AG04449 (cell line): ENCODE measurements at regions not wholly inside any gene's neighbourhood (a gene's known extent, or its start where the extent isn't known, plus 50 kb on each side); places are given as distances from the start of the nearest gene placed in this dataset.

ENCODE experiments used
- CTCF ChIA-PET: fragments of 350-600 bp; formaldehyde crosslinking; extraction: SDS; loops from one replicate; lab custom pipeline; 2021; ENCODE audit warnings: antibody characterized with exemption; lab: Yijun Ruan, JAX
- POLR2A ChIA-PET: fragments of 400-600, 350-600 bp; formaldehyde crosslinking; extraction: SDS; loops from one replicate; lab custom pipeline; 2020; ENCODE audit warnings: antibody characterized with exemption, inconsistent platforms; lab: Yijun Ruan, JAX
- DNase-seq: peaks from one replicate; pipeline ENCODE4 v3.0.0-alpha.2; 2010; ENCODE audit warnings: low read depth, low spot score
- H3K4me3 ChIP-seq: 2 replicates; pipeline ENCODE4 v1.5.1; 2011; ENCODE audit warnings: low read depth, mild to moderate bottlenecking, control low read depth, low read length
- CTCF ChIP-seq: IDR thresholded peaks from one replicate; pipeline ENCODE4 v1.5.1; 2011; ENCODE audit warnings: mild to moderate bottlenecking, moderate library complexity, low read length, control low read depth, inconsistent platforms; ENCODE audit not compliant: insufficient read depth; ENCODE audit errors: missing control alignments

DNA sequence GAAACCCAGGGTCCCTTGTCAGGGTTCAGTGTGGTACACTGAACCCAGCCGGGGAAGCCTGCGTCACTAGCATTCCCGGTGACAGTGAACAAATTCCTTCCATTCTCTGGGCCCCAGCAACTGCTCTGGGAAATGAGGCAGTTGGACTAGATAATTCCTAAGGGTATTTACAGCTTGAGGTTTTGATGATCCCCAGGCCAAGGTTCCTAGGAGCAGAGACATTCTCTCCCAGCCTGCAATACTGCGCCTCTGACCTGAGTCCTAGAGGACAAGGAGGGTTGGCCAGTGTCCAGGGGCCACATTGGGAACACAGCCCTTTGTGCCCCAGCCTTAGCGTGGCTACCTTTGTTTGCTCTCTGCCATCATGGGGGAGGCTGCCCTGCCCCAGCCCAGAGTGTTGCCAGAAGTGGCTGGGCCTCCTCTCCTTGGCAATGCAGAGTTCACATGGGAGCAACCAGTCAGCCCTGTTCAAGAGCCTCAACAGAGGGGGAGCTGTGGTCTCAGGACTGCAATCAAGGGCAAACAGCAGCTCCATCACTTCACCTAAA lies 178.2 kb downstream of the SEC61B start:
- POLR2A ChIA-PET, result interaction anchor here (1.0 kb wide), 1 partner anchor 142 kb away, joined by 3 read pairs; no protein-coding TSS in a partner anchor
- no peak for DNase-seq
- TF ChIP-seq CTCF, result no peak
- H3K4me3 ChIP-seq, result no peak overlapping the region
- CTCF ChIA-PET, result no interaction called here

DNA sequence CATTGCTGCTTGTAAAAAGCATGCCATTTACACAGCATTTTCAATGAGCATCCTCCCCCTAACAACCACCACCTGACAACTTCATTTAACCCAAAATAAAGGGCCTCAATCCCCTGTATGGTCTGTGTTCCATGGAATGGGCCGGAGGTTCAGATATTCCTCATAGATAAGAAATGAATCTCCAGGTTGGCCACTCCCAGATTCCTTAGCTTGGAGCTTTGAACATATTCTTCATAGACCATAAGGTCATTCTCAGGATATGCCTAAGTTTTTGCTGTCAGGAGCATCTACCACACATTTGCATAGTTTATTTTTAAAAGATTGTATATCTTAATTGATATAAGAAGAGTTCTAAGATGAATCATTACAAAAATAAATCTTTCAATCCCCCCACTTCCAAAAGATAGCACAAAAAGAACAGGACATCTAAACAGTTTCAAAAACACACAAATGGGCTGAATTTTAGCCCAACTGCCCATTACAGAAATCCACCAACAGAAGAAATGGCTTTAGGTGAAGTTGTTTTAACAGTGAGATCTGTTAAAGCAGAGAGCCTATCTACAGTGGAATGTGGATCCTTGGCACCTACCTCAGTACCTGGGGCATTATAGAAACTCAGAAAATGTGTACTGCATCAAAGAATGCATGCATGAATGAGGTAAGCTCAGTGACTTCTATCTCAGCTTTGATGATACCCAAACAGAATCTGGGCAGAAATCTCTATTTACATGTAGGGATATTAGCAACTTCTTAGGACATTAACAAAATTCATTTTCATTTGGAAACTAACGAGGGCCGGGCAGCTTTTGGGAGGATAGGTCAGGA lies 179.8 kb downstream of the SEC61B start:
- CTCF ChIA-PET, result no interaction called here
- POLR2A ChIA-PET, result no interaction called here
- TF ChIP-seq CTCF, result no peak
- no peak overlapping the region for H3K4me3 ChIP-seq
- DNase-seq, result no peak

DNA sequence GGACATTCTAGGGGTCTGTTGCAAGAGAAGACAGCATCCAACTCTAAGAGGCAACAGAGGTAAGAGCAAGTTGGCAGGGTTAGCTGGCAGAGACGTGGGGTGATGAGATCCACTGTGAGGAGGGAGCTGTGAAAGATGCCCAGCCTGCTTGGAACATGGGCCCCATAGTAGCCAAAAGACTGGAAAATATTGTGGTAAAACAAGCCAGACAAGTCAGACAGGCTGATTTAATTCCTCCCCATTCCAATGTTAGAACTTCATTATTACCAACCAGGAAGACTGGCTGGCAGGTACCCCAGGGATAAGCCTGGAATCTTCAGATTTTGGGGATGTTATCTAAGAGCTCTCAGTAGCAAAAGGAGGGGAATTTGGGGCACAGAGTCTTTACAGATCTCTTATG lies 181.3 kb downstream of the SEC61B start:
- DNase-seq, result no peak
- ChIA-PET CTCF (no interaction called here), POLR2A (no interaction called here)
- no peak for TF ChIP-seq CTCF
- H3K4me3 ChIP-seq, result no peak overlapping the region

GRCh38 chr9:99405359-99405758 lies 183.3 kb downstream of the SEC61B start:
- TF ChIP-seq CTCF, result no peak
- DNase-seq, result no peak
- no peak overlapping the region for H3K4me3 ChIP-seq
- ChIA-PET CTCF (no interaction called here), POLR2A (no interaction called here)

- no peak for TF ChIP-seq CTCF
- DNase-seq, result no peak
- ChIA-PET POLR2A (no interaction called here), CTCF (no interaction called here)
- H3K4me3 ChIP-seq, result no peak overlapping the region
These were observed 184.9 kb downstream of the SEC61B start for GRCh38 chr9:99406939-99407338.

DNA sequence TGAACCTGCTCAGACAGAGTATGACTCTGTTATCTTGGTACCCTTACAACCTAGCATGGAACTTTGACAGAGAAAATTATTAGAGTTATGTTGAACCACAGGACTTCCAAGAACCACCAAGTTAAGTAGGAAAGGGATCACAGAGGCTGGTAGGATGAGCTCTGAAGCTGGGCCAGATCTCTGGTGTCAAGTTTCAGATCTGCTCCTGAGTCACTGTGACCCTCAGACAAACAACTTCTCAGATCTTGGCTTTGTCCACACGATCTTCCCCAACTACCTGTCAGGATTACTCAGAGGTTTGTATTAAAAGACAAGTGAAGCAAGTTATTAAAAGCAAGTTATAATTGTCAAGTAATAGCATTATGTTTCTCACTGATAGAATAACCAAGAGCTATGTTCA lies 189.0 kb downstream of the SEC61B start:
- H3K4me3 ChIP-seq, result no peak overlapping the region
- TF ChIP-seq CTCF, result no peak
- ChIA-PET POLR2A (no interaction called here), CTCF (no interaction called here)
- DNase-seq, result no peak
